HG03354 (cell line): ENCODE measurements at regions not wholly inside any gene's neighbourhood (a gene's known extent, or its start where the extent isn't known, plus 50 kb on each side); places are given as distances from the start of the nearest gene placed in this dataset.

Experiments used
- ATAC-seq: cut with Tn5 transposase; IDR thresholded peaks from one replicate; pipeline ENCODE4 v1.9.1; 2021; ENCODE audit warnings: mild to moderate bottlenecking; ENCODE audit not compliant: unreplicated experiment, poor library complexity, severe bottlenecking

- ATAC-seq: no peak
These were observed 754.5 kb upstream of the FAM98A start for GRCh38 chr2:34353509-34354113.

GRCh38 chr2:34349527-34349926 lies 750.4 kb upstream of the FAM98A start:
- no peak for ATAC-seq

GRCh38 chr2:34345030-34345429 lies 745.9 kb upstream of the FAM98A start:
- no peak for ATAC-seq

- no peak for ATAC-seq
These were observed 741.2 kb upstream of the FAM98A start for GRCh38 chr2:34340307-34340706.

GRCh38 chr2:34337735-34338134 lies 738.6 kb upstream of the FAM98A start:
- ATAC-seq: no peak

- ATAC-seq: no peak
These were observed 733.7 kb upstream of the FAM98A start for GRCh38 chr2:34332813-34333212.

- ATAC-seq: no peak
These were observed 721.0 kb upstream of the FAM98A start for GRCh38 chr2:34320056-34320455.

GRCh38 chr2:34317797-34318196 lies 718.7 kb upstream of the FAM98A start:
- no peak for ATAC-seq

GRCh38 chr2:34316788-34317187 lies 717.7 kb upstream of the FAM98A start:
- no peak for ATAC-seq

- ATAC-seq: no peak
These were observed 712.7 kb upstream of the FAM98A start for GRCh38 chr2:34311816-34312215.

GRCh38 chr2:34308140-34308539 lies 709.0 kb upstream of the FAM98A start:
- no peak for ATAC-seq

GRCh38 chr2:34307636-34308035 lies 708.5 kb upstream of the FAM98A start:
- ATAC-seq: no peak

- no peak for ATAC-seq
These were observed 707.6 kb upstream of the FAM98A start for GRCh38 chr2:34306745-34307144.

GRCh38 chr2:34305587-34305986 lies 706.5 kb upstream of the FAM98A start:
- ATAC-seq: no peak

- no peak for ATAC-seq
These were observed 695.9 kb upstream of the FAM98A start for GRCh38 chr2:34294961-34295360.

GRCh38 chr2:34291076-34291475 lies 692.0 kb upstream of the FAM98A start:
- peak; percentile 80 for ATAC-seq

GRCh38 chr2:34288016-34288415 lies 688.9 kb upstream of the FAM98A start:
- no peak for ATAC-seq

- ATAC-seq: no peak
These were observed 681.5 kb upstream of the FAM98A start for GRCh38 chr2:34280606-34281005.

GRCh38 chr2:34266908-34267697 lies 668.0 kb upstream of the FAM98A start:
- ATAC-seq: no peak

- no peak for ATAC-seq
These were observed 662.6 kb upstream of the FAM98A start for GRCh38 chr2:34261701-34262100.

GRCh38 chr2:34254272-34254878 lies 655.3 kb upstream of the FAM98A start:
- no peak for ATAC-seq
